Activated CD8-positive, alpha-beta memory T cell treated with anti-CD3 and anti-CD28 coated beads, Interleukin-2, amount 50 U/mL, for 24 hours (primary cell): ENCODE measurements at regions not wholly inside any gene's neighbourhood (a gene's known extent, or its start where the extent isn't known, plus 50 kb on each side); places are given as distances from the start of the nearest gene placed in this dataset.
"Not testable (repeated sequence)": the region's sequence is repeated elsewhere in the genome, so short reads cannot be mapped to it uniquely, and the experiment has no call there.

Experiments used
- DNase-seq: peaks from one replicate; pipeline ENCODE4 v3.0.0-alpha.2; 2020; ENCODE audit errors: extremely low read depth

- DNase-seq = no peak
These were observed 156.3 kb upstream of the MVB12B start for GRCh38 chr9:126170286-126170823.

GRCh38 chr9:126171641-126172040 is 155.0 kb upstream of the MVB12B start:
- DNase-seq = no peak

DNA sequence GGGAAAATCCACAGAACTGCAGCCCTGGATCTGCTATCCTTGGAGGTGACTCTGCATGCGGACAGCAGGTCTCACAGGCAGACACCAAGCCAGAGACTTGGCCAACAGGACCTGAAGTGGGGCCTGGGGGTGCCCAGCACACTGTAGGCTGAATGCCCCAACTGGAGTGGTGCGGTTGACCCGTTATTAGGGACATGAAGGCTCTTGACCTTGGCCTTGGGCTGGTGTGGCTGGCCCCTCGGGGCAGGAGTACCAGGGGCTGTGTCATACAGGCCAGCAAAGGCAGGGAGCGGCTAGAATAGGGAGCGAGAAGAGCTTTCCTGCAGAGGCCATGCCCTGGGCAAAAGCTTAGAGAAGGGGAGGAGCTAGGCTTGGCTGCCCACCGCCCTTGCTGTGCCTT is 153.2 kb upstream of the MVB12B start:
- no peak for DNase-seq

DNA sequence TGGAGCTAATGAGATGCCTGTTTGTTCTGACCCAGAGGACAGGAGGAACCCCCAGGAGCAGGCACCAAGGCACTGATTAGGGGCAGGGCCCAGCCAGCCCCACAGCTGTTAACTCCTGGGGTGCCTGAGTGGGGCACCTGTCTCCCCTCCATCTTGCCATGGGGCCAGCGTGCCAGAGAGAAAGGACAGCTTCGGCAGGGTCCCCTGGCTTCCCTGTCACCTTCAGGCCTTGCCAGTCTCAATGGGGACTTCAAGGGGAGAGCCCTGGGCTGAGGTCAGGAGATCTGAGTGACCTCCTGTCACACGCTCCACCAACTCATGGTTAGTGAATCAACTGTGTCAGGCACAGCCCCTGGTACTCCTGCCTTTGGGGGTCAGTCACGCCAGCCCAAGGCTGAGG is 152.7 kb upstream of the MVB12B start:
- DNase-seq = no peak

DNA sequence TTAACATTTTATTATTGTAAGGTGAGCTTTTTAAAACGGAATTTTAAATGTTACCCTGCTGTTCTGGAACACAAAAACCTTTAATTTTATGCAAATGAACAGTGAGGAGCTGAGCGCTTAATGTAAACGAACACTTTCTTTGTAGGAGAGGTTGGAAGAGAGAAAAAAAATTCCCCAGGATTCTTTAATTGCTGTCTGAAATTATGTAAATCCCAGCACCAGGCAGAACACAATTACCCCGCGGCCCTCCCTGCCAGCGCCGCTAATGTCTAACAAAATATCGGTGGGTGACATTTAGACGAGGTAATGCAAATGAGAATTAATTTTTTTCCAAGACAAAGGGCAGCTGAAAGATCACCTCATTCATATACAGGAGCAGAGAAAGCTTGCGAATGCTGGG is 143.4 kb upstream of the MVB12B start:
- no peak for DNase-seq

- not testable (repeated sequence) for DNase-seq
These were observed 135.6 kb upstream of the MVB12B start for GRCh38 chr9:126190994-126191393.

DNA sequence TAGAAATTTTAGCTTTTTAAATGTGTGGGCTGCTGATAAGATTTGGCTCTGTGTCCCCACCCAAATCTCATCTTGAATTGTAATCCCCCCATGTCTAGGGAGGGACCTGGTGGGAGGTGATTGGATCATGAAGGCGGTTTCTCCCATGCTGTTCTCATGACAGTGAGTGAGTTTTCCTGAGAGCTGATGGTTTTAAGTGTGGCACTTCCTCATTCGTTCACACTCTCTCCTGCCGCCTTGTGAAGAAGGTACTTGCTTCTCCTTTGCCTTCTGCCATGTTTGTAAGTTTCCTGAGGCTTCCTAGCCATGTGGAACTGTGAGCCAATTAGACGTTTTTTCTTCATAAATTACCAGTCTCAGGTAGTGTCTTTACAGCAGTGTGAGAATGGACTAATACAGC is 127.8 kb upstream of the MVB12B start:
- DNase-seq = no peak

DNA sequence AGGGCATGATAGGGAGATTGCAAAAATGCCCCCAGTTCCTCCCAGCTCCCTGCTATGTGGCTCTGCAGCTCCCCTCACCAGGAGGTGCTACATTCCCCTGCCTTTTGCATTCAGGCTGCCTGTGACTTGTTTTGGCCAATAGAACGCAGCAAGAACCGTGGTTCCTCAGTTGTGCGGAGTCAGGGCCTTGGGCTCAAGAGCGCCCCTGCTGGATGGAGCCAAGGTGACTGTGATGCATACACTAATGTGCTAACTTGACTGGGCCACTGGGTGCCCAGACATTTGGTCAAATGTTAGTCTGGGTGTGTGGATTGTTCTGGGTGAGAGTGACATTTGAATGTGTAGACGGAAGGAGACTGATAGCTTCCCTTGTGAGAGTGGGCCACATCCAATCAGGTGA is 123.3 kb upstream of the MVB12B start:
- no peak for DNase-seq

- no peak for DNase-seq
These were observed 122.4 kb upstream of the MVB12B start for GRCh38 chr9:126204197-126204596.

GRCh38 chr9:126204708-126205225 is 121.9 kb upstream of the MVB12B start:
- no peak for DNase-seq

GRCh38 chr9:126205265-126205664 is 121.4 kb upstream of the MVB12B start:
- no peak for DNase-seq

GRCh38 chr9:126205845-126206498 is 120.7 kb upstream of the MVB12B start:
- DNase-seq = no peak

- no peak for DNase-seq
These were observed 119.4 kb upstream of the MVB12B start for GRCh38 chr9:126207256-126207655.

GRCh38 chr9:126208216-126208758 is 118.3 kb upstream of the MVB12B start:
- DNase-seq = no peak

GRCh38 chr9:126211441-126212074 is 115.1 kb upstream of the MVB12B start:
- DNase-seq = no peak

- no peak for DNase-seq
These were observed 111.1 kb upstream of the MVB12B start for GRCh38 chr9:126215486-126215885.

DNA sequence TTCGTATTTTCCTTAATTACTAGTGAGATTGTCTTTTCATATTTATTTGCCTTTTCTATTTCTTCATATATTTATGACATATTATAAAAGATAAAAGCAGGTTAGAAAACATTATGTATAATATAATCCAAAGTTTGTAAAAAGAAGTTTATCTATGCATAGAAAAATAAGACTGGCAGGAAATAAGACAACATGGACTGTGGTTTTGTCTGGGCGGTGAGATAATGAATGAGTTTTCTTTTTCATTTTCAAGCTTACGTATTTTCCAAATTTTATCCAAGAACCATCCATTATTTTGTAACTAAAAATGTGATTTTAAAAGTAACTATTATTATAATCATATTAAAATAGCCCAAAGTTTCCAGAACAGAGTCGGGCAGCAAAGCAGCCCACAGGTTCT is 109.8 kb upstream of the MVB12B start:
- no peak for DNase-seq

GRCh38 chr9:126217250-126217653 is 109.4 kb upstream of the MVB12B start:
- DNase-seq = no peak

DNA sequence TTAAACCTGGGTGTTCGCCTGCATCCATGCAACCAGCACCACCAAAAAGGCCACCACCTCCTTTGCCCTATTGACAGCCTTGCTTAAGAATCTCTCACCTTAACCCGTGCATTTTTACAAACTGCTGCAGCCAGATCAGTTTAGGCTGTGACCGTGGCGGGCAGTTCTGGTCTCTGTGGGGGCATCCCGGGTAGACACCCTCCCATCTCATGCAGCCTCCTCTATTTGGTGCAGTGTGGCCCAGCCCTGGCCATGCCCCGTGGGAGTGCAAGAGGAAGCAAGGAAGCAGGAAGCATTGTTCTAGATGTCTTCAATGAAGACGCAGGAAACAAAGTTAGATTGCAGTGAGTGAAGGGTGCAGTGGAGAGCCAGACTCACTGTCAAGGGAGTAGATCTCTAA is 108.8 kb upstream of the MVB12B start:
- no peak for DNase-seq

GRCh38 chr9:126218359-126219125 is 108.1 kb upstream of the MVB12B start:
- no peak for DNase-seq

DNA sequence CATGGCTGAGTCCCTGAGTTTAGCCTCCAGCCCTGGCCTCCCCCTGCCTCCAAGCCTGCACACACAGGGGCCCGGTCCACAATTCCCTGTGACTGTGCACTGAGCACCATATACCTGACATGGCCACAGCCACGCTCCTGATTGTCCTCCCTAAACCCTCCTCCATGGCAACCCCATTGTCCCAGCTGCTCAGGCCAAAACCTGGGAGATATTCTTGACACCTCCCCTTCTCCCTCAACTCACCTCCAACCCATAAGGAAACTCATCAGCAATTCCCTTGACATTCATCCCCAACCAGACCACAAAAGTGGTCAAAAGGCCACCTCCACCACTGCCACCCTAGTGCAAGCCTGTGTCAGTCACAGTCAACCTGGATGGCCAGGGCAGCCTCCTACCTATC is 107.5 kb upstream of the MVB12B start:
- DNase-seq = no peak

DNA sequence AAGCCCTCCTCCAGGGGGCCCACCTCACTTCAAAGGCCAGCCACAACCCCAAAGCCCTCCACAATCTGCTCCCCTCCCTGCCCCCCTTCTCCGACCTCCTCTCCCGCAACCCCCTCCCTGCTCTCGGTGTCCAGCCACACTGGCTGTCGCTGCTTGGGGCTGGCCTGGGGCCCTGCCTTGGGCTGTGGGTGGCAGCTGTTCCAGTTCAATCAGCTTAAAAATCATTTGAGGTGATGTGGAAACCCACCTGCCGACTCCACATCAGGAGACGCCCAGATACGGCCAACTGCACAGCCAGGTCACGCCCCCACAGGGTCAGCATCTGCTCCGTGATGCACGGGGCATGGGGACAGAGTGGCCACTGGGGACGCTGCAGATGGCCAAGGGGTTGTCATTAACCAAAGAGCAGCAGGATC is 107.0 kb upstream of the MVB12B start:
- no peak for DNase-seq
